ENCODE measurements at regions not wholly inside any gene's neighbourhood (a gene's known extent, or its start where the extent isn't known, plus 50 kb on each side); places are given as distances from the start of the nearest gene placed in this dataset.

DNA sequence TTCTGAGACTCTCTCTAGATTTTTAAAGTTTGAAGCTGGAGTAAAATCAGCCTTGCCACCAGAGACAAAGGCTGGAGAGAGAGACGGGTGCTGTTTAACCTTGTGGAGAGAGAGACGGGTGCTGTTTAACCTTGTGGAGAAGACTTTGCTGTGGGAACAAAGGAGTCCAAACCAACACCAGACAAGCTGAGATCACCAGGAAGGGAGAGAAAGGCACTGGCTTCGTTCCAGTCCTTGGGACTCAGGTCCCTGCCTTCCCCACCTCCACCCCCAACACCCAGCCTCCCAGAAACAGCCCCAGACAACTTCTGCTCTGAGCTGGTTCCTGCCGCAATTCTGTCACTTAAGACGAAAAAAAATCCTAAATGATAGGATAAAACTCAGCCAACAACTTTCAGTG lies 1389.3 kb downstream of the AACS start:
- no peak overlapping the region for H3K27ac ChIP-seq (ENCODE audit: low read depth, low read length)
- no peak overlapping the region for H3K4me3 ChIP-seq (ENCODE audit: low read length in 3 of 3)
- H3K27me3 ChIP-seq (ENCODE audit: control insufficient read depth in 3 of 3, insufficient read depth in 3 of 3, low read length in 3 of 3): no peaks in the 10 kb centered on the region
- peaks cover 0 to 2% (median 0%) of the 10 kb centered on the region in 3 donors for H3K9me3 ChIP-seq (ENCODE audit: control insufficient read depth in 3 of 3, low read length in 3 of 3)
- H3K36me3 ChIP-seq (ENCODE audit: control insufficient read depth in 3 of 3, insufficient read depth in 3 of 3, low read length in 3 of 3): no peaks in the 10 kb centered on the region
- H3K9ac ChIP-seq (ENCODE audit: low read depth in 1 of 3, low read length in 3 of 3): no peak overlapping the region
- H3K4me1 ChIP-seq (ENCODE audit: control insufficient read depth in 3 of 3, insufficient read depth in 3 of 3, low read length in 3 of 3): no peaks in the 10 kb centered on the region

DNA sequence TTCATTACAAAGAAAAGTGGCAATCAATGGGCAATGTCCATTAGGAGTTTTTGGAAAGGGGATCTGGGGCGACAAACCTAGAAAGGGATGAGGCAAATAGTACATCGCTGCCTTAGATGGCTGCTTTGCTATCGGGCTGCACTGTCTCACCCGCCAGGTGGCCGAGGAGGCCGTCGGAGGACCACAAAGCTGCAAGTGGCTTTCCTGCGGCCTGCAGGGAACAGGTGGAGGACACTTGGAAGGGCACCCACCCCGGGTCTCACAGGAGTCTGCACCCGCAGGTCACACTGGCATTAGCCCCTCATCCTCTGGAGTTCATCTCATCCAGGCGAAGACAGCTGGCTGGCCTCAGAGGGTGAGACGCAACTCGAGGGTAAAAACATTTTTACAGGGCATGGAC lies 1392.5 kb downstream of the AACS start:
- Histone ChIP-seq H3K4me3 (ENCODE audit: low read length in 3 of 3) (no peak overlapping the region), H3K36me3 (ENCODE audit: control insufficient read depth in 3 of 3, insufficient read depth in 3 of 3, low read length in 3 of 3) (no peaks in the 10 kb centered on the region), H3K9ac (ENCODE audit: low read depth in 1 of 3, low read length in 3 of 3) (no peak overlapping the region), H3K27ac (ENCODE audit: low read depth, low read length) (no peak overlapping the region), H3K27me3 (ENCODE audit: control insufficient read depth in 3 of 3, insufficient read depth in 3 of 3, low read length in 3 of 3) (no peaks in the 10 kb centered on the region), H3K4me1 (ENCODE audit: control insufficient read depth in 3 of 3, insufficient read depth in 3 of 3, low read length in 3 of 3) (no peaks in the 10 kb centered on the region), H3K9me3 (ENCODE audit: control insufficient read depth in 3 of 3, low read length in 3 of 3) (peaks cover 0 to 3% (median 2%) of the 10 kb centered on the region in 3 donors)

DNA sequence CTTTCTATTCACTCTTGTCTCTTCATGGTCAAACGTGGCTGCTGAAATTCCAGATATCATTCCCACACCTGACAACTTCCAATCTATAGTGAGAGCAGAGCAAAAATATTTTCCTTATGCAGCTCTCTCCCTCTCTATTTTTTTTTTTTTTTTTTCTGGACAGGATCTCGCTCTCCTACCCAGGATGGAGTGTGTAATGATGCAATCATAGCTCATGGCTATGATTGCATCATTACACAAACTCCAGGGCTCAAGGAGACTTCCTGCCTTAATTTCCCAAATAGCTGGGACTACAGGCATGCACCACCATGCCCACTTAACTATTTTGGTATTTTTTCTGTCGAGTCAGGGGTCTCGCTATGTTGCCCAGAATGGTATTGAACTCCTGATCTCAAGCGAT lies 1398.9 kb downstream of the AACS start:
- Histone ChIP-seq H3K27ac (ENCODE audit: low read depth, low read length) (no peak overlapping the region), H3K9me3 (ENCODE audit: control insufficient read depth in 3 of 3, low read length in 3 of 3) (peaks cover 0 to 3% (median 0%) of the 10 kb centered on the region in 3 donors), H3K27me3 (ENCODE audit: control insufficient read depth in 3 of 3, insufficient read depth in 3 of 3, low read length in 3 of 3) (no peaks in the 10 kb centered on the region), H3K36me3 (ENCODE audit: control insufficient read depth in 3 of 3, insufficient read depth in 3 of 3, low read length in 3 of 3) (no peaks in the 10 kb centered on the region), H3K9ac (ENCODE audit: low read depth in 1 of 3, low read length in 3 of 3) (no peak overlapping the region), H3K4me3 (ENCODE audit: low read length in 3 of 3) (no peak overlapping the region), H3K4me1 (ENCODE audit: control insufficient read depth in 3 of 3, insufficient read depth in 3 of 3, low read length in 3 of 3) (no peaks in the 10 kb centered on the region)

DNA sequence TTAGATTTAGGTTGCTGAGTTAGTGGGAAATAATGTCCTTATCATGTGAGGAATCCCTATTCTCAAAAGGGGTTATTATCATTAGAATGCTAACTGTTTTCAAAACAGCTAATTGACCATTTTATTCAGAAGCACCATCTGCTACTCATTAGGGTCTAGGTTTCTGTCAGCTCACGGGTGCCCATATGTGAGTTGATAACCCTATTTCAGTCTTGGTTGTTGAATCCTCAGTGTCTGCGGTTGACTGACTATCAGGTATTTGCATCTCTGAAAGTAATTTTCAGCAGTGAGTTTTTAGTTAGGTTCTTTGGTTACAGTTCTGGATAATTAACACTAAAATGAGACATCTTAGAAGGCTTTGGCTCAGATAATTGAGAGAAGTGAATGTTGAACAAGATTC lies 1404.0 kb downstream of the AACS start:
- H3K27me3 ChIP-seq (ENCODE audit: control insufficient read depth in 3 of 3, insufficient read depth in 3 of 3, low read length in 3 of 3): no peaks in the 10 kb centered on the region
- H3K27ac ChIP-seq (ENCODE audit: low read depth, low read length): no peak overlapping the region

DNA sequence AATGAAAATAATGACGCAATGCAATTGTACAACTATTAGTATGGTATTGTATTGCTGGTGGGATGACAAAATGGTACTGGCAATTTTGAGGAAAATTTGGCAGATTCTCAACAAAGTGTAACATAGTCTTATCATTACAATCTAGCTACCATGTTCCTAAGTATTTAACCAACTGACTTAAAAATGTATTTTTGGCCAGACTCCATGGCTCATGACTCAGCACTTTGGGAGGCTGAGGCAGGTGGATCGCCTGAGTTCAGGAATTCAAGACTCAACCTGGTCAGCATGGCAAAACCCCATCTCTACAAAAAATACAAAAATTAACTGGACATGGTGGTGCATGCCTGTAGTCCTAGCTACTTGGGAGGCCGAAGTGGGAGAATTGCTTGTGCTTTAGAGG lies 1409.5 kb downstream of the AACS start:
- peaks cover 0 to 5% (median 0%) of the 10 kb centered on the region in 3 donors for H3K9me3 ChIP-seq (ENCODE audit: control insufficient read depth in 3 of 3, low read length in 3 of 3)
- H3K27ac ChIP-seq (ENCODE audit: low read depth, low read length): no peak overlapping the region
- no peaks in the 10 kb centered on the region for H3K4me1 ChIP-seq (ENCODE audit: control insufficient read depth in 3 of 3, insufficient read depth in 3 of 3, low read length in 3 of 3)
- no peaks in the 10 kb centered on the region for H3K36me3 ChIP-seq (ENCODE audit: control insufficient read depth in 3 of 3, insufficient read depth in 3 of 3, low read length in 3 of 3)
- H3K27me3 ChIP-seq (ENCODE audit: control insufficient read depth in 3 of 3, insufficient read depth in 3 of 3, low read length in 3 of 3): no peaks in the 10 kb centered on the region
- no peak overlapping the region for H3K9ac ChIP-seq (ENCODE audit: low read depth in 1 of 3, low read length in 3 of 3)
- H3K4me3 ChIP-seq (ENCODE audit: low read length in 3 of 3): no peak overlapping the region

More for the DNA sequence above, 1404.0 kb downstream of the AACS start:
- H3K9ac ChIP-seq (ENCODE audit: low read depth in 1 of 3, low read length in 3 of 3): no peak overlapping the region
- no peaks in the 10 kb centered on the region for H3K36me3 ChIP-seq (ENCODE audit: control insufficient read depth in 3 of 3, insufficient read depth in 3 of 3, low read length in 3 of 3)
- H3K4me1 ChIP-seq (ENCODE audit: control insufficient read depth in 3 of 3, insufficient read depth in 3 of 3, low read length in 3 of 3): no peaks in the 10 kb centered on the region
- no peak overlapping the region for H3K4me3 ChIP-seq (ENCODE audit: low read length in 3 of 3)
- peaks cover 0 to 5% (median 0%) of the 10 kb centered on the region in 3 donors for H3K9me3 ChIP-seq (ENCODE audit: control insufficient read depth in 3 of 3, low read length in 3 of 3)

DNA sequence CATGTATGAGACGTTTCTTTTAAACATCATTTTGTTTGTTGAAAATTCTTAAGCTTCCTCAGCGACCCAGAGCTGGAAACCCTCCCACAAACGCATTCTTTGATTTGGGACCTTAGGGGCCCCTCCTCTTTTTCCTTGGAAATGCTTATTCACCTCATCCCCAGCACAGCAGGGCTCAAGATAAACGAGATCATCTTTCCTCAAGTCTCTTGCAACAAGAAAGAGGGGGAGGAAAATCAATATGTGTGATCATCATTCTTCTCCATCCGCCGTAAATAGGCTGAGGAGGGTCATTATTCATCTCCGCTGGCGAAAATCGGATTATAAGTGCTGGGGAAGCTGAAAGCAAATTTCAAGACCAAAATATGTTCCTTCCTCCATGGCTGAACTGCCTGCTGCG lies 1415.2 kb downstream of the AACS start:
- Histone ChIP-seq H3K9ac (ENCODE audit: low read depth in 1 of 3, low read length in 3 of 3) (no peak overlapping the region), H3K4me3 (ENCODE audit: low read length in 3 of 3) (no peak overlapping the region), H3K9me3 (ENCODE audit: control insufficient read depth in 3 of 3, low read length in 3 of 3) (no peaks in the 10 kb centered on the region), H3K4me1 (ENCODE audit: control insufficient read depth in 3 of 3, insufficient read depth in 3 of 3, low read length in 3 of 3) (no peaks in the 10 kb centered on the region), H3K27me3 (ENCODE audit: control insufficient read depth in 3 of 3, insufficient read depth in 3 of 3, low read length in 3 of 3) (no peaks in the 10 kb centered on the region), H3K27ac (ENCODE audit: low read depth, low read length) (no peak overlapping the region), H3K36me3 (ENCODE audit: control insufficient read depth in 3 of 3, insufficient read depth in 3 of 3, low read length in 3 of 3) (no peaks in the 10 kb centered on the region)

DNA sequence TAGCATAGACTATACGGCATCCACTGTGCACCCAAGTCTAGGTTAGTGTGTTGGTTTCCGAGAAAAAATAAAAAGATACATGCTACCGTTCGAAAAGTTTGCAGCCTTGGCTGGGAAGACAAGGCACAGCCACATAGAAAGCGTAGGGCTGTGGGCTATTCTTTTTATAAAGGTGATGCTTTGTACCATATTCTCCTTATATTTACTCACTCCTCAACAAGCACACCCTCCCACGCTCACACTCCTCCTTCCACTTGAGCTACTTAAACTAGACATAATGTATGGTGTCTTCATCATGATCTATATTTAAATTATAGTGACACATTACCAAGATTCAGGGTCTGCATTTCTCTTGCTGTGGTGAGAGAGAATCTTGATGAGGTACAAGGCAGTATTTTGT lies 1416.5 kb downstream of the AACS start:
- H3K4me3 ChIP-seq (ENCODE audit: low read length in 3 of 3): no peak overlapping the region
- H3K27ac ChIP-seq (ENCODE audit: low read depth, low read length): no peak overlapping the region
- no peaks in the 10 kb centered on the region for H3K27me3 ChIP-seq (ENCODE audit: control insufficient read depth in 3 of 3, insufficient read depth in 3 of 3, low read length in 3 of 3)
- no peak overlapping the region for H3K9ac ChIP-seq (ENCODE audit: low read depth in 1 of 3, low read length in 3 of 3)
- H3K36me3 ChIP-seq (ENCODE audit: control insufficient read depth in 3 of 3, insufficient read depth in 3 of 3, low read length in 3 of 3): no peaks in the 10 kb centered on the region
- H3K9me3 ChIP-seq (ENCODE audit: control insufficient read depth in 3 of 3, low read length in 3 of 3): no peaks in the 10 kb centered on the region
- no peaks in the 10 kb centered on the region for H3K4me1 ChIP-seq (ENCODE audit: control insufficient read depth in 3 of 3, insufficient read depth in 3 of 3, low read length in 3 of 3)

DNA sequence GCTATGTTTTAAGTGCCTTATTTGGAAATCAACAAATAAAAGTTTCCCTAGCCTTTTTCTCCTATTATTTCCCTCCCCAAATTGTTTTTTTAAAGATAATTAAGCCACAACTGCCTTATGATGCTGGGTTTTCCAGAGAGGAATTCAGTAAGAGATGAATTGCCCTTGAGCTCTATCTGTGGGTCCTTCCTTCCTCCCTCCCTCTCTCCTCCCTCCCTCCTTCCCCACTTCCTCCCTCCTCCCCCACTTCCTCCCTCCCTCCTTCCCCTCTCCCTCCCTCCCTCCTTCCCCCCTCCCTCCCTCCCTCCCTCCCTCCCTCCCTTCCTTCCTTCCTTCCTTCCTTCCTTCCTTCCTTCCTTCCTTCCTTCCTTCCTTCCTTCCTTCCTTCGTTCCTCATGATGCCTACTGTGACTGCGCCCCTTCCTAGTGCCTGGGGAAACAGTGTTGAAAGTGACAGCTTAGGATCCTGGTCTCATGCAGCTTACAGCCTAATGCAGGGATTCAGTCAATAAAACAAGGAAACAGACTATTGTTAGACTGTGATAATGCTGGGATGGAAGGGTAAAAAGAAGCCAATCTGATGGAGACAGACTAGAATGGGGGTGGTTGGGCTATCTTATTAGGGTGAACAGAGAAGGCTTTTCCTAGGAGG lies 1417.1 kb downstream of the AACS start:
- no peak overlapping the region for H3K27ac ChIP-seq (ENCODE audit: low read depth, low read length)
- no peak overlapping the region for H3K4me3 ChIP-seq (ENCODE audit: low read length in 3 of 3)
- H3K4me1 ChIP-seq (ENCODE audit: control insufficient read depth in 3 of 3, insufficient read depth in 3 of 3, low read length in 3 of 3): no peaks in the 10 kb centered on the region
- H3K9me3 ChIP-seq (ENCODE audit: control insufficient read depth in 3 of 3, low read length in 3 of 3): no peaks in the 10 kb centered on the region
- H3K36me3 ChIP-seq (ENCODE audit: control insufficient read depth in 3 of 3, insufficient read depth in 3 of 3, low read length in 3 of 3): no peaks in the 10 kb centered on the region
- no peak overlapping the region for H3K9ac ChIP-seq (ENCODE audit: low read depth in 1 of 3, low read length in 3 of 3)
- no peaks in the 10 kb centered on the region for H3K27me3 ChIP-seq (ENCODE audit: control insufficient read depth in 3 of 3, insufficient read depth in 3 of 3, low read length in 3 of 3)

DNA sequence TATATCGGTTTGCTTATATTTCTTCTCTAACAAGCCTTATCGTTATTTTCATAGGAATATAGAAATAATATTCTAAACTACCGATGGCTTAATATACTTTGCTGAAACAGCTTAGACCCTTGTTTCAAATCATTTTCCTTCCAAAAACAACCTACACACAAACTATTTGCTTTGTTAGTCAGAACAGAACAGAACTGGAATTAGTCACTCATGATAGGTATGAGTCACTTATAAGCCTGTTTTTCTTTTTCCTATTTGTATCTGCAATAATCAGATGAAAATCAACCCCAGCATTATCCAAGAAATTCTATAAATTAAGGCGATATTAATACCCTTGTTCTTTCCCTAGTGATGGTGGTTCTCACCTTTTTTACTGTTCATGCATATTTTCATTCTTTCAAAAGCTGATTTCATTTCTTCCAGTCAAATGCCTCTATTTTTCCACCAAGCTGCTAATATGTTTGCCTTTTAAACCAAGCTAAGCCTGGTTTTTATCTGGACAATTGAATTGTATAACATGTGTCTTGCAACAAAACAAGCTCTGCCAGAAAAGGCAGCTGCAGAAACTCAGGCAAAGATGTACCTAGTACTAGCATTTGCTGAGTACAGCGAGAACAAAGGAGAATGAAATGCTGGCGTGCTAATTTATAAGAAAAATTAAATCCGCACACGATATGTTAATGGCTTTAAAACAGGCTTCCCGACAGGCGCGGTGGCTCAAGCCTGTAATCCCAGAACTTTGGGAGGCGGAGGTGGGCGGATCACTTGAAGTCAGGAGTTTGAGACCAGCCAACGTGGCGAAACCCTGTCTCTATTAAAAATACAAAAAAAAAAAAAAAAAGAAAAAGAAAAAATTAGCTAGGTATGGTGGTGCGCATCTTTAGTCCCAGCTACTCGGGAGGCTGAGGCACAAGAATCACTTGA lies 1418.2 kb downstream of the AACS start:
- no peaks in the 10 kb centered on the region for H3K36me3 ChIP-seq (ENCODE audit: control insufficient read depth in 3 of 3, insufficient read depth in 3 of 3, low read length in 3 of 3)
- no peaks in the 10 kb centered on the region for H3K27me3 ChIP-seq (ENCODE audit: control insufficient read depth in 3 of 3, insufficient read depth in 3 of 3, low read length in 3 of 3)
- no peak overlapping the region for H3K4me3 ChIP-seq (ENCODE audit: low read length in 3 of 3)
- H3K9ac ChIP-seq (ENCODE audit: low read depth in 1 of 3, low read length in 3 of 3): no peak overlapping the region
- H3K27ac ChIP-seq (ENCODE audit: low read depth, low read length): no peak overlapping the region
- no peaks in the 10 kb centered on the region for H3K9me3 ChIP-seq (ENCODE audit: control insufficient read depth in 3 of 3, low read length in 3 of 3)
- H3K4me1 ChIP-seq (ENCODE audit: control insufficient read depth in 3 of 3, insufficient read depth in 3 of 3, low read length in 3 of 3): no peaks in the 10 kb centered on the region

DNA sequence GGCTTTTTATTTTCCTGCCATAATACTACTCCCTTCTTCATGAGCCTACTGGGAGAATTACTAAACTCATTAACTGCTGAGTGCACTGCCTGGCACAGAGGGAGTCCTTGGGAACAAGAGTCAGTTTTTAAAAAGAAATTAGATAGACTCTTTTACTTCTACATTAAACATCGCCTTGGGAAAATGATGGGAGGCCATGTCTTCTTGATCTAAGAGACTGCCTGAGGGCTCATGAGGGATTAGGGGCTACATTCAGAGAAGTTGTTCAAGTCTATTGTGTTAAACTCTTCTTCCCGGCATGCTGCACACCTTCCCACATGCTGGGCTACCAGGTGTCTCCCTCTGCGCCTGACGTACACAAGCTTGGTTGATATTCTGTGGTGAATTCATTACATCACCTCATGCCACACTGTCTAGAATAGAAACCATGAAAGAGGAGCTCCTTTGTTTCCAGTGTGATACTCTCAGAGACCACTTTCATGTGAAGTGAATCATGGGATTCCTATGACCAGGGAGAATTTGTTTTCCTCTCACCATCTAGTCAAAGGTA lies 1422.3 kb downstream of the AACS start:
- peaks cover 0 to 4% (median 2%) of the 10 kb centered on the region in 3 donors for H3K9me3 ChIP-seq (ENCODE audit: control insufficient read depth in 3 of 3, low read length in 3 of 3)
- H3K27ac ChIP-seq (ENCODE audit: low read depth, low read length): no peak overlapping the region
- H3K4me3 ChIP-seq (ENCODE audit: low read length in 3 of 3): no peak overlapping the region
- H3K9ac ChIP-seq (ENCODE audit: low read depth in 1 of 3, low read length in 3 of 3): no peak overlapping the region
- H3K4me1 ChIP-seq (ENCODE audit: control insufficient read depth in 3 of 3, insufficient read depth in 3 of 3, low read length in 3 of 3): no peaks in the 10 kb centered on the region
- no peaks in the 10 kb centered on the region for H3K27me3 ChIP-seq (ENCODE audit: control insufficient read depth in 3 of 3, insufficient read depth in 3 of 3, low read length in 3 of 3)
- H3K36me3 ChIP-seq (ENCODE audit: control insufficient read depth in 3 of 3, insufficient read depth in 3 of 3, low read length in 3 of 3): no peaks in the 10 kb centered on the region

Data from skeletal muscle tissue (tissue), 3 donors.